Cardiac fibroblast (primary cell): ENCODE measurements at regions not wholly inside any gene's neighbourhood (a gene's known extent, or its start where the extent isn't known, plus 50 kb on each side); places are given as distances from the start of the nearest gene placed in this dataset.

Experiments
- DNase-seq, 2 donors: peaks; one replicate each; pipeline versions ENCODE4 v3.0.0 to v3.0.0-alpha.2; 2010; ENCODE audit warnings: low read depth in 2 of 2
- H3K4me3 ChIP-seq, 2 donors: replicated peaks in 1 of 2; 1 replicate in 1 of 2; 2 replicates in 1 of 2; pipeline ENCODE4 v1.5.1; 2011; ENCODE audit warnings: low read depth in 2 of 2, low read length in 2 of 2, mild to moderate bottlenecking in 2 of 2, moderate library complexity in 1 of 2
- TF ChIP-seq, protein P1 (sequence below): IDR thresholded peaks from one replicate; pipeline ENCODE4 v1.5.1; 2011; ENCODE audit warnings: low read depth, mild to moderate bottlenecking, low read length, inconsistent platforms

DNA sequence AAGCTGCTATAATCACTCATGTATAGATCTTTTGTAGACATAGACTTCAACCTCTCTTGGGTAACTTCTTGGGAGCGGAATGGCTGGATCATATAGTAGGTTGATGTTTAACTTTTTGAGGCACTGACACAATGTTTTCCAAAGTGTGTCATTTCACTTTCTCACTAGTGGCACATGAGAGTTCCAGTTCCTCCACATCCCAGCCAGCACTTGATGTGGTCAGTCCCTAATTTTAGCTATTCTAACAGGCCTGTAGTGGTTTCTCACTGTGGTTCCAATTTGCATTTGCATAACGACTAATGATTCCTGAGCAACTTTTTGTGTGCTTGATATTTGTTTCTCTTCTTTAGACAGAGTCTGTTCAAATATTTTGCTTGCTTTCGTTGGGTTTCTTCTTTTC, 221.3 kb downstream of the DLL1 start:
- no peak for DNase-seq
- TF ChIP-seq, protein P1, sequence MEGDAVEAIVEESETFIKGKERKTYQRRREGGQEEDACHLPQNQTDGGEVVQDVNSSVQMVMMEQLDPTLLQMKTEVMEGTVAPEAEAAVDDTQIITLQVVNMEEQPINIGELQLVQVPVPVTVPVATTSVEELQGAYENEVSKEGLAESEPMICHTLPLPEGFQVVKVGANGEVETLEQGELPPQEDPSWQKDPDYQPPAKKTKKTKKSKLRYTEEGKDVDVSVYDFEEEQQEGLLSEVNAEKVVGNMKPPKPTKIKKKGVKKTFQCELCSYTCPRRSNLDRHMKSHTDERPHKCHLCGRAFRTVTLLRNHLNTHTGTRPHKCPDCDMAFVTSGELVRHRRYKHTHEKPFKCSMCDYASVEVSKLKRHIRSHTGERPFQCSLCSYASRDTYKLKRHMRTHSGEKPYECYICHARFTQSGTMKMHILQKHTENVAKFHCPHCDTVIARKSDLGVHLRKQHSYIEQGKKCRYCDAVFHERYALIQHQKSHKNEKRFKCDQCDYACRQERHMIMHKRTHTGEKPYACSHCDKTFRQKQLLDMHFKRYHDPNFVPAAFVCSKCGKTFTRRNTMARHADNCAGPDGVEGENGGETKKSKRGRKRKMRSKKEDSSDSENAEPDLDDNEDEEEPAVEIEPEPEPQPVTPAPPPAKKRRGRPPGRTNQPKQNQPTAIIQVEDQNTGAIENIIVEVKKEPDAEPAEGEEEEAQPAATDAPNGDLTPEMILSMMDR, result no peak
- no peak overlapping the region for H3K4me3 ChIP-seq

DNA sequence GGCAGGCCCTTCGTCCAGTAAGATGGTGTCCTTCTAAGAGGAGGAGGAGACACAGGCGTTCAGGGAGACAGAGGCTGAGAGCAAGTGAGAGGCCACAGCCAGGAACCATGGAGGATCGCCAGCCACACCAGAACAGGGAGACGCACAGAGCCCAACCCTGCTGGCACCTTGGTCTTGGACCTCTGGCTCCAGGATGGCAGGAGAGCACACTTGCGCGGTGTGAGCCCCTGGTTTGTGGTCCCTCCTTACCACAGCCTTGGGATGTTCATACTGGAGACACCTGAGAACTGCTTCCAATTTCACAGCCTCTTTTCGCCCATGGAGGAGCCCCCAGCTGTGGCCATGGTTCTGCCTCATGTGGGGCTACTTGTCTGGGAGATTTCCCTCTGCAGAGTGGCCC, 222.4 kb downstream of the DLL1 start:
- no peak overlapping the region for H3K4me3 ChIP-seq
- no peak for DNase-seq
- TF ChIP-seq, protein P1, result no peak

DNA sequence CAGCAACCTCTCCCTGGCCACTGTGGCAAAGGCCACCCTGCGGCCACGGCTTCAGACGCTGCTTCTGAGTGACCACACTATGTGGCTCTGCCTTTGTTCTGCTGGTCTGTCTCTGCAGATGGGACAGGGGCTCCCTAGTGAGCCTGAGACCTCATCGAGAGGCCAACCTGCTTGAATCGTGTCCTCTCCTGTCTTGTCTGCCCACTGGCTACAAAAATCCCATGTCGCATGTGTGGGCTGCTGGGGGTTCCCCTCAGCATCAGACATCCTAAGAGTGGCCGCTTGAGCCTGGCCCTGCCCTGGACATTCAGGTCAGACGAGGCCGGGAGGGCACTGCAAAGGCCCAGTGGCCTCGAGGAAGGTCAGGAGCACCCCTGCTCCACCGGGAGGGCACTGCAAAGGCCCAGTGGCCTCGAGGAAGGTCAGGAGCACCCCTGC, 222.9 kb downstream of the DLL1 start:
- H3K4me3 ChIP-seq, result no peak overlapping the region
- DNase-seq, result no peak
- TF ChIP-seq, protein P1, result no peak

DNA sequence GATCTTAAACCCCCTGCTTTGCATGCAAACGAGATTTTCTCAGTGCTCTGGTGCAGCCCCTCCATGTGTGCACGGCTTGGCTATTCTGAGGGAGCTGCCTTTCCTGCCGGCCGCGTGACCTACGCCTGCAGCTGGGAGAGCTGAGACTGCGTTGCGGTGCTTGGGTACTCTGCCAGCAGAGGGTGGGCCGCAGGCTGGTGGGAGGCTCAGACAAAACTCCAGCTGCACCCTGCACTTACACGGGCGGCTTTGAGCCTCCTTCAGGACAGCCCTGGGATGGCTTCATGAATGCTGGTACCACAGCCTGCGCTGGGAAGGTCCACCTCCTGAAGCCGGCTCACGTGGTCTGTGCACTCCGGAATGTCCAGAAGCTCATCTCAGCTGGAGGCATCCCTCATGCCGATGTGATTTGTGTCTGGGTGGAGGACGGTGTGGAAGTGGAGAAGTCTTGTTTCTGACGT, 223.7 kb downstream of the DLL1 start:
- TF ChIP-seq, protein P1, result no peak
- no peak for DNase-seq

DNA sequence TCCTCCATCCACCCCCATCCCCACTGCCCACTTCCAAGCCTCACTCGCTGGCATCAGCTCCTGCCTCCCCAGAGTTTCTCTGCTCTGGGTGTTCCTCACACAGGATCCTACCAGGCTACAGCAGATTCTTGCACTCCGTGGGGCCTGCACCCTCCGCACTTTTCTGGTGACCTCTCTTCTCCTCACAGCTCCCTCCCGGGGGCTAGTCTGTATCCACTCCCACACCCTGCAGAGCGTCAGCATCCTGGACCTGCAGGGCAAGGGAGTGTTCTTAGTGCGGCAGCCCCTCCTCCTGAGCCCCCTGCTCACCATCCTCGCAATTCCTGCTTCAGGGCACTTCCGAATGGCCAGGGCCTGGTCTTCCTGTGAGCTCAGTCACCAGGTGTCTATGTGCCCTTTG, 224.2 kb downstream of the DLL1 start:
- DNase-seq, result no peak
- TF ChIP-seq, protein P1, result no peak
- H3K4me3 ChIP-seq, result no peak overlapping the region

More for the DNA sequence above, 223.7 kb downstream of the DLL1 start:
- no peak overlapping the region for H3K4me3 ChIP-seq

DNA sequence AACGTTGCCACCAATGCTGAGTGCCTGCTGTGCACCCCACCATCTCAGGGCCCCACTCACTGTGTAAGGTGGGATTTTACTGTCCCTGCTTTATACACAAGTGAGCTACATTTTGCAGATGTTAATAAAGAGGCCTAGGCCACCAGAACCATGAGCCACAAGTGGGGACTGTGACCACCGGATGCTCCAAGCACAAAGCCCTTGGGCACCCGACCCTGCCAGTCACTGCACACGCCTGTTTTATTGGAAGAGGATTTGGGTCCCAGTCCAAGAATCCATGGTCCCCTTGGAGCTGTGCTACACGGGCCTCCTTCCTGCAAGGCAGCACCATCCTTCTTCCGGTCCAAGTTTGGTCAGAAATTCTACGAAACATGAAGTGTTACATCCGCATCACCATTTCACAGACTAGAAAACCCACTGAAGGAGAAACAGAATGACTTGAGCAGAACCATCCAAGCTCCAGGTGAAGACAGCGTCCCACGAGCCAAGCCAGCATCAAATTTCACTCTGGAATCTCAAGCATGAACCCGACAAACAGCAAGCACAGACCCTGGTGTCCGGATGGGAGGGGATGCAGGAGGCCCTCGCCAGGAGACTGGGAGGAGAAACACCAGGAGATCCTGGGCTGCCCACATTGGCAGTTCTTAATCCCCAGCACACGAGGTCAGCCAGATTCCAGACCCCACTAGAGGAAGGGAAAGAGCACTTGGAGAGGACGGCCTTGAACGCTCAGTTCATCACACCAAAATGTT, 226.9 kb downstream of the DLL1 start:
- no peak for DNase-seq
- TF ChIP-seq, protein P1, result no peak

More for the DNA sequence above, 226.9 kb downstream of the DLL1 start:
- no peak overlapping the region for H3K4me3 ChIP-seq
